H9 (cell line): ENCODE measurements at regions not wholly inside any gene's neighbourhood (a gene's known extent, or its start where the extent isn't known, plus 50 kb on each side); places are given as distances from the start of the nearest gene placed in this dataset.

Experiments
- DNase-seq: peaks from one replicate; pipeline ENCODE4 v3.0.0-alpha.2; 2017
- H2AFZ ChIP-seq: one replicate; pipeline ENCODE4 v1.6.1; 2013; ENCODE audit warnings: mild to moderate bottlenecking, low read length, control low read depth, moderate library complexity
- H2AK5ac ChIP-seq: 2 replicates; pipeline ENCODE4 v1.6.1; 2013; ENCODE audit warnings: low read length, control low read depth, mixed read lengths; ENCODE audit not compliant: insufficient read length
- H2BK120ac ChIP-seq: one replicate; pipeline ENCODE4 v1.6.1; 2013; ENCODE audit warnings: low read depth, mild to moderate bottlenecking, low read length, control low read depth, inconsistent platforms; ENCODE audit not compliant: poor library complexity, severe bottlenecking
- H2BK12ac ChIP-seq: 2 replicates; pipeline ENCODE4 v1.6.1; 2013; ENCODE audit warnings: low read length, control low read depth, mixed read lengths, low read depth; ENCODE audit not compliant: insufficient read length
- H2BK15ac ChIP-seq: 2 replicates; pipeline ENCODE4 v1.6.1; 2013; ENCODE audit warnings: low read depth, low read length, control low read depth
- H2BK20ac ChIP-seq: one replicate; pipeline ENCODE4 v1.6.1; 2013; ENCODE audit warnings: low read depth, mild to moderate bottlenecking, low read length, control low read depth, inconsistent platforms; ENCODE audit not compliant: poor library complexity, severe bottlenecking
- H2BK5ac ChIP-seq: 2 replicates; pipeline ENCODE4 v1.6.1; 2013; ENCODE audit warnings: low read length, control low read depth, mixed read lengths; ENCODE audit not compliant: insufficient read length
- H3K14ac ChIP-seq: 2 replicates; pipeline ENCODE4 v1.6.1; 2013; ENCODE audit warnings: low read length, control low read depth; ENCODE audit not compliant: insufficient read depth
- H3K18ac ChIP-seq: 2 replicates; pipeline ENCODE4 v1.6.1; 2013; ENCODE audit warnings: low read depth, mild to moderate bottlenecking, mixed read lengths, low read length, control low read depth; ENCODE audit not compliant: insufficient read length
- H3K23ac ChIP-seq: 2 replicates; pipeline ENCODE4 v1.6.1; 2013; ENCODE audit warnings: low read length, control low read depth, mixed read lengths, low read depth; ENCODE audit not compliant: insufficient read length
- H3K23me2 ChIP-seq: 2 replicates; pipeline ENCODE4 v1.6.1; 2013; ENCODE audit warnings: low read depth, mild to moderate bottlenecking, mixed read lengths, low read length, control low read depth; ENCODE audit not compliant: insufficient read length, poor library complexity, severe bottlenecking
- H3K27ac ChIP-seq: 2 replicates; pipeline ENCODE4 v1.5.1; 2013; ENCODE audit warnings: low read length, control low read depth, mixed read lengths, low read depth; ENCODE audit not compliant: insufficient read length
- H3K27me3 ChIP-seq: 2 replicates; pipeline ENCODE4 v1.6.1; 2013; ENCODE audit warnings: low read length, control low read depth, inconsistent platforms; ENCODE audit not compliant: insufficient read depth
- H3K4ac ChIP-seq: 2 replicates; pipeline ENCODE4 v1.6.1; 2013; ENCODE audit warnings: low read depth, mild to moderate bottlenecking, control low read depth, inconsistent platforms, low read length, moderate library complexity
- H3K4me1 ChIP-seq: 2 replicates; pipeline ENCODE4 v1.6.1; 2013; ENCODE audit warnings: low read length, control low read depth, inconsistent platforms; ENCODE audit not compliant: insufficient read depth
- H3K4me2 ChIP-seq: 2 replicates; pipeline ENCODE4 v1.6.1; 2013; ENCODE audit warnings: low read length, control low read depth, mixed read lengths; ENCODE audit not compliant: insufficient read length, insufficient read depth
- H3K56ac ChIP-seq: 2 replicates; pipeline ENCODE4 v1.6.1; 2013; ENCODE audit warnings: low read depth, mild to moderate bottlenecking, mixed read lengths, low read length, control low read depth; ENCODE audit not compliant: insufficient read length
- H3K79me1 ChIP-seq: 2 replicates; pipeline ENCODE4 v1.6.1; 2013; ENCODE audit warnings: low read depth, mild to moderate bottlenecking, moderate library complexity, low read length, control low read depth, inconsistent platforms; ENCODE audit not compliant: insufficient read depth, poor library complexity, severe bottlenecking
- H3K79me2 ChIP-seq: 2 replicates; pipeline ENCODE4 v1.6.1; 2013; ENCODE audit warnings: low read length, control low read depth, inconsistent platforms; ENCODE audit not compliant: insufficient read depth
- H3K9ac ChIP-seq: 2 replicates; pipeline ENCODE4 v1.6.1; 2013; ENCODE audit warnings: low read length, control low read depth, mixed read lengths; ENCODE audit not compliant: insufficient read length; ENCODE audit errors: extremely low read depth
- H3K9me3 ChIP-seq: one replicate; pipeline ENCODE4 v1.6.1; 2013; ENCODE audit warnings: low read depth, low read length, inconsistent platforms; ENCODE audit not compliant: control insufficient read depth
- H3T11ph ChIP-seq: one replicate; pipeline ENCODE4 v1.6.1; 2013; ENCODE audit warnings: mild to moderate bottlenecking, low read length, control low read depth, inconsistent platforms
- H4K20me1 ChIP-seq: one replicate; pipeline ENCODE4 v1.6.1; 2013; ENCODE audit not compliant: control insufficient read depth, insufficient read length, insufficient read depth
- H4K5ac ChIP-seq: 2 replicates; pipeline ENCODE4 v1.6.1; 2013; ENCODE audit warnings: low read depth, mild to moderate bottlenecking, mixed read lengths, low read length, control low read depth; ENCODE audit not compliant: insufficient read length
- H4K8ac ChIP-seq: replicated peaks from 2 replicates; pipeline ENCODE4 v1.6.1; 2013; ENCODE audit warnings: low read length, control low read depth, mixed read lengths, low read depth; ENCODE audit not compliant: insufficient read length
- H4K91ac ChIP-seq: 2 replicates; pipeline ENCODE4 v1.6.1; 2013; ENCODE audit warnings: low read depth, mild to moderate bottlenecking, moderate library complexity, mixed read lengths, low read length, control low read depth; ENCODE audit not compliant: insufficient read length
- H3K27ac Mint-ChIP-seq, 3 experiments: 2 replicates in 2 of 3; 3 replicates in 1 of 3; pipeline ENCODE4 v1.8.0; 2020 to 2021; ENCODE audit warnings: mixed read lengths in 3 of 3, mild to moderate bottlenecking in 1 of 3, moderate library complexity in 1 of 3
- H3K27me3 Mint-ChIP-seq: 2 replicates; pipeline ENCODE4 v1.8.0; 2021; ENCODE audit warnings: low read depth, mild to moderate bottlenecking, moderate library complexity, mixed read lengths
- H3K36me3 Mint-ChIP-seq, 3 experiments: 2 replicates in 2 of 3; 3 replicates in 1 of 3; pipeline ENCODE4 v1.8.0; 2020 to 2021; ENCODE audit warnings: low read depth in 3 of 3, mixed read lengths in 3 of 3; ENCODE audit not compliant: insufficient read depth in 1 of 3
- H3K4me1 Mint-ChIP-seq, 2 experiments: 2 replicates each; pipeline ENCODE4 v1.8.0; 2020; ENCODE audit warnings: mixed read lengths in 2 of 2
- H3K4me3 Mint-ChIP-seq, 2 experiments: 2 replicates in 1 of 2; 3 replicates in 1 of 2; pipeline ENCODE4 v1.8.0; 2020 to 2021; ENCODE audit warnings: mild to moderate bottlenecking in 2 of 2, mixed read lengths in 2 of 2, moderate library complexity in 1 of 2
- H3K9me3 Mint-ChIP-seq, 2 experiments: 2 replicates in 1 of 2; 3 replicates in 1 of 2; pipeline ENCODE4 v1.8.0; 2020; ENCODE audit warnings: mild to moderate bottlenecking in 2 of 2, mixed read lengths in 2 of 2, moderate library complexity in 1 of 2
- CTCF ChIP-seq: fragments of 200-600 bp; sonication (generic); conservative IDR thresholded peaks from 3 replicates; pipeline ENCODE4 v1.8.0; 2021; ENCODE audit warnings: antibody characterized with exemption, mild to moderate bottlenecking
- WGBS: extraction: QIAGEN DNeasy Blood & Tissue Kit; methylation state at CpG from one replicate; pipeline ENCODE4 v1.1.7; 2013; ENCODE audit warnings: missing lambda C conversion rate, low lambda C conversion rate, mixed read lengths; ENCODE audit not compliant: insufficient read length; ENCODE audit errors: extremely low coverage; 5-methylcytosine and 5-hydroxymethylcytosine counted together

GRCh38 chr2:152867397-152867796 is 149.0 kb downstream of the ARL6IP6 start:
- H3K4me1 ChIP-seq: peaks cover 2% of the 10 kb centered on the region; the same call in 1 of the 2 replicates
- no peak overlapping the region for H4K8ac ChIP-seq
- H3K23ac ChIP-seq: no peak overlapping the region
- Mint-ChIP-seq H3K36me3 (peaks cover 9 to 20% (median 17%) of the 10 kb centered on the region in 3 experiments), H3K4me3 (no peak overlapping the region), H3K9me3 (peaks cover 19 to 21% of the 10 kb centered on the region in 2 experiments), H3K27ac (no peak overlapping the region), H3K27me3 (no peaks in the 10 kb centered on the region), H3K4me1 (peaks cover 2 to 9% of the 10 kb centered on the region in 2 experiments; a peak in 2 of 4 replicates)
- no peak for DNase-seq
- H2BK5ac ChIP-seq: no peak overlapping the region
- no peaks in the 10 kb centered on the region for H4K20me1 ChIP-seq
- no peak overlapping the region for H3K4ac ChIP-seq
- H4K5ac ChIP-seq: no peak overlapping the region
- H3K23me2 ChIP-seq: no peaks in the 10 kb centered on the region
- H3K9me3 ChIP-seq: peaks cover 4% of the 10 kb centered on the region
- no CpG with 5 or more reads among the region's 3 CpGs for WGBS
- H3T11ph ChIP-seq: no peak overlapping the region
- H2BK15ac ChIP-seq: no peak overlapping the region
- H4K91ac ChIP-seq: no peak overlapping the region
- H2BK20ac ChIP-seq: no peak overlapping the region
- H2BK12ac ChIP-seq: no peak overlapping the region
- no peak overlapping the region for H2BK120ac ChIP-seq
- TF ChIP-seq CTCF: no peak
- no peaks in the 10 kb centered on the region for H3K79me2 ChIP-seq
- no peak overlapping the region for H2AFZ ChIP-seq
- no peak overlapping the region for H3K18ac ChIP-seq
- no peak overlapping the region for H3K9ac ChIP-seq
- H2AK5ac ChIP-seq: no peak overlapping the region
- H3K14ac ChIP-seq: no peak overlapping the region
- H3K56ac ChIP-seq: no peak overlapping the region
- H3K27ac ChIP-seq: no peak overlapping the region
- H3K27me3 ChIP-seq: no peaks in the 10 kb centered on the region
- H3K4me2 ChIP-seq: no peak overlapping the region
- no peaks in the 10 kb centered on the region for H3K79me1 ChIP-seq
